ENCODE measurements at regions not wholly inside any gene's neighbourhood (a gene's known extent, or its start where the extent isn't known, plus 50 kb on each side); places are given as distances from the start of the nearest gene placed in this dataset.

DNA sequence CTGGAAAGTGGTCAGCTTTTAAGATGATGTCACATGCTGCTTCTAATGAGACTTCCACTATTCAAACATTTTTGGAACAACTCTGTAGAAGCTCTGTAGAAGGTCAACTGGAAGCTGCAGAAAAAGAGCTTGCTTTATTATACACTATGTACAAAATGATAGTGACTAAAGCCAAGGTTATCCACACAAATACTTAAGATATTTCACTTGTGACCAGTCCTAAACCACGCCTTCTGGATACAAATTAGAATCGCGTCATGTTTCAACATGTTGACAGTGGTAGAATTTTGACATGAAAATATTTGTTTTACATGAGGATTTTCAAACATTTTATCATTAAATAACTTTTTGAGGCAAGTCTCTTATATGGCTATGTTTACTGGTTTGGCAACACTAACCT lies 499.6 kb upstream of the PHF14 start:
- TF ChIP-seq CTCF (IDR thresholded peaks at IDR 0.05; ENCODE audit: insufficient read depth, low read depth, low read length) = no peak
- TF ChIP-seq EZH2 (IDR thresholded peaks at IDR 0.05; ENCODE audit: insufficient read depth, low read length) = no peak

Measured in astrocyte (in vitro differentiated cells and primary cell).